Neural crest cell (in vitro differentiated cells): ENCODE measurements at regions not wholly inside any gene's neighbourhood (a gene's known extent, or its start where the extent isn't known, plus 50 kb on each side); places are given as distances from the start of the nearest gene placed in this dataset.

Source experiments
- DNase-seq: peaks from one replicate; pipeline ENCODE4 v3.0.0; 2021; ENCODE audit warnings: low read depth, mixed read lengths, low spot score
- H3K27ac Mint-ChIP-seq: one replicate; pipeline ENCODE4 v1.8.0; 2021; ENCODE audit warnings: mild to moderate bottlenecking, mixed read lengths; ENCODE audit not compliant: unreplicated experiment
- H3K27me3 Mint-ChIP-seq: 2 replicates; pipeline ENCODE4 v1.8.0; 2021; ENCODE audit warnings: low read depth, mild to moderate bottlenecking, mixed read lengths
- H3K36me3 Mint-ChIP-seq: 2 replicates; pipeline ENCODE4 v1.8.0; 2021; ENCODE audit warnings: low read depth, mild to moderate bottlenecking, mixed read lengths
- H3K4me1 Mint-ChIP-seq: 2 replicates; pipeline ENCODE4 v1.8.0; 2021; ENCODE audit warnings: mixed read lengths
- H3K4me3 Mint-ChIP-seq: one replicate; pipeline ENCODE4 v1.8.0; 2021; ENCODE audit warnings: mild to moderate bottlenecking, mixed read lengths
- H3K9me3 Mint-ChIP-seq: 2 replicates; pipeline ENCODE4 v1.8.0; 2021; ENCODE audit warnings: mixed read lengths
- TF ChIP-seq, protein P1 (sequence below): fragments of 200-600 bp; sonication (generic); conservative IDR thresholded peaks from 2 replicates; pipeline ENCODE4 v1.5.0; 2021; ENCODE audit warnings: antibody characterized with exemption, mild to moderate bottlenecking

DNA sequence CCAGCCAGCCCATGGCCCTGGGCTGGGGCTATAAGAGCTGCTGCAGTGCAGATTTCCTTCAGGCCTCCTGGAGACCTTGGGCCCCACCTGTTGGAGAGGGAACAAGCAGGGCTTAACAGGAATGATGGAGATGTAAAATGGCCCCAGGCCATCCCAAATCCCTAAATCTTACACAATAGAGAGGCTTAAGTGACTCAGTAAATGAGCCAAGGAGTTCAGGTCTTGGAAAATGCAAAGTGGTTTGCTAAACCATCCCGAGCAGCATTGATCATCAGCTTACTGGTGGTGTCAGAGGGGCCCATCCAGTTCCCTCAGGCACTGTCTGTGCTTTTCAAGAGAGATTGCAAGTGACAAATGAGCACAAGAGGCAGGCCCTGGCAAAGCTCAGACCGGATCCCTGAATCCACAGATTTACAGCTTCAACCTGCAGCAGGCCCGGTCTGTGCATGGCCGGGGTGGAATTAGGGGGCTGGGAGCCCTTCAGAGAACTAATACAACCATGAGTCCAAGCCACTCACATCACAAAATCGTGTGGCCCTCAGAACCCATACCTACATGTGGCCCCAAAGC, 325.4 kb downstream of the UACA start:
- Mint-ChIP-seq H3K9me3 (no peaks in the 10 kb centered on the region), H3K27me3 (peaks cover 10% of the 10 kb centered on the region), H3K27ac (peak overlapping the region; percentile 9), H3K36me3 (no peaks in the 10 kb centered on the region), H3K4me3 (no peak overlapping the region), H3K4me1 (peaks cover 35% of the 10 kb centered on the region)
- TF ChIP-seq, protein P1, sequence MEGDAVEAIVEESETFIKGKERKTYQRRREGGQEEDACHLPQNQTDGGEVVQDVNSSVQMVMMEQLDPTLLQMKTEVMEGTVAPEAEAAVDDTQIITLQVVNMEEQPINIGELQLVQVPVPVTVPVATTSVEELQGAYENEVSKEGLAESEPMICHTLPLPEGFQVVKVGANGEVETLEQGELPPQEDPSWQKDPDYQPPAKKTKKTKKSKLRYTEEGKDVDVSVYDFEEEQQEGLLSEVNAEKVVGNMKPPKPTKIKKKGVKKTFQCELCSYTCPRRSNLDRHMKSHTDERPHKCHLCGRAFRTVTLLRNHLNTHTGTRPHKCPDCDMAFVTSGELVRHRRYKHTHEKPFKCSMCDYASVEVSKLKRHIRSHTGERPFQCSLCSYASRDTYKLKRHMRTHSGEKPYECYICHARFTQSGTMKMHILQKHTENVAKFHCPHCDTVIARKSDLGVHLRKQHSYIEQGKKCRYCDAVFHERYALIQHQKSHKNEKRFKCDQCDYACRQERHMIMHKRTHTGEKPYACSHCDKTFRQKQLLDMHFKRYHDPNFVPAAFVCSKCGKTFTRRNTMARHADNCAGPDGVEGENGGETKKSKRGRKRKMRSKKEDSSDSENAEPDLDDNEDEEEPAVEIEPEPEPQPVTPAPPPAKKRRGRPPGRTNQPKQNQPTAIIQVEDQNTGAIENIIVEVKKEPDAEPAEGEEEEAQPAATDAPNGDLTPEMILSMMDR: no peak
- DNase-seq: no peak

GRCh38 chr15:70437089-70437488, 326.3 kb downstream of the UACA start:
- Mint-ChIP-seq H3K9me3 (no peaks in the 10 kb centered on the region), H3K4me3 (no peak overlapping the region), H3K27me3 (peaks cover 4% of the 10 kb centered on the region), H3K4me1 (peaks cover 42% of the 10 kb centered on the region), H3K27ac (no peak overlapping the region), H3K36me3 (no peaks in the 10 kb centered on the region)
- TF ChIP-seq, protein P1: no peak
- no peak for DNase-seq

- DNase-seq: no peak
- no peaks in the 10 kb centered on the region for H3K27me3 Mint-ChIP-seq
- no peak overlapping the region for H3K27ac Mint-ChIP-seq
- TF ChIP-seq, protein P1: no peak
- H3K4me1 Mint-ChIP-seq: peaks cover 42% of the 10 kb centered on the region
- H3K36me3 Mint-ChIP-seq: no peaks in the 10 kb centered on the region
- H3K4me3 Mint-ChIP-seq: no peak overlapping the region
- no peaks in the 10 kb centered on the region for H3K9me3 Mint-ChIP-seq
Observed at GRCh38 chr15:70436428-70436827, 326.9 kb downstream of the UACA start.

- no peaks in the 10 kb centered on the region for H3K36me3 Mint-ChIP-seq
- H3K4me3 Mint-ChIP-seq: no peak overlapping the region
- H3K27ac Mint-ChIP-seq: no peak overlapping the region
- peaks cover 42% of the 10 kb centered on the region for H3K4me1 Mint-ChIP-seq
- TF ChIP-seq, protein P1: no peak
- no peaks in the 10 kb centered on the region for H3K9me3 Mint-ChIP-seq
- DNase-seq: no peak
- H3K27me3 Mint-ChIP-seq: no peaks in the 10 kb centered on the region
Observed at GRCh38 chr15:70435872-70436271, 327.5 kb downstream of the UACA start.

GRCh38 chr15:70435369-70435768, 328.0 kb downstream of the UACA start:
- no peaks in the 10 kb centered on the region for H3K9me3 Mint-ChIP-seq
- H3K36me3 Mint-ChIP-seq: no peaks in the 10 kb centered on the region
- H3K27me3 Mint-ChIP-seq: no peaks in the 10 kb centered on the region
- no peak overlapping the region for H3K27ac Mint-ChIP-seq
- no peak overlapping the region for H3K4me3 Mint-ChIP-seq
- H3K4me1 Mint-ChIP-seq: peaks cover 42% of the 10 kb centered on the region
- TF ChIP-seq, protein P1: no peak
- no peak for DNase-seq
